NT2/D1 (cell line): ENCODE measurements at regions not wholly inside any gene's neighbourhood (a gene's known extent, or its start where the extent isn't known, plus 50 kb on each side); places are given as distances from the start of the nearest gene placed in this dataset.
A peak's percentile ranks its signal among the peaks of the same experiment; 100 is the strongest.
"Not testable (repeated sequence)": the region's sequence is repeated elsewhere in the genome, so short reads cannot be mapped to it uniquely, and the experiment has no call there.

ENCODE experiments used
- DNase-seq: peaks from one replicate; pipeline ENCODE4 v3.0.0-alpha.2; 2011; ENCODE audit warnings: low read depth, low spot score
- H3K27me3 ChIP-seq: 2 replicates; pipeline ENCODE4 v1.6.0; 2011; ENCODE audit warnings: mild to moderate bottlenecking; ENCODE audit not compliant: insufficient read length, insufficient read depth
- H3K36me3 ChIP-seq: 2 replicates; pipeline ENCODE4 v1.6.1; 2011; ENCODE audit warnings: mild to moderate bottlenecking, low read length, mixed read lengths; ENCODE audit not compliant: insufficient read depth, insufficient read length
- H3K4me1 ChIP-seq: 2 replicates; pipeline ENCODE4 v1.5.1; 2011; ENCODE audit not compliant: insufficient read depth, insufficient read length
- H3K4me3 ChIP-seq: 2 replicates; pipeline ENCODE4 v1.5.1; 2011; ENCODE audit warnings: low read depth; ENCODE audit not compliant: insufficient read length
- H3K9ac ChIP-seq: 2 replicates; pipeline ENCODE4 v1.6.0; 2011; ENCODE audit warnings: low read depth; ENCODE audit not compliant: insufficient read length
- H3K9me3 ChIP-seq: 2 replicates; pipeline ENCODE4 v1.5.1; 2011; ENCODE audit warnings: mild to moderate bottlenecking, low read length; ENCODE audit not compliant: insufficient read depth
- SUZ12 ChIP-seq: IDR thresholded peaks from 2 replicates; pipeline ENCODE4 v1.6.1; 2011; ENCODE audit not compliant: insufficient read length, insufficient read depth; ENCODE audit errors: extremely low read depth
- YY1 ChIP-seq: IDR thresholded peaks from 2 replicates; pipeline ENCODE4 v1.6.1; 2011; ENCODE audit not compliant: insufficient read length, insufficient read depth
- ZNF274 ChIP-seq: IDR thresholded peaks from 2 replicates; pipeline ENCODE4 v1.6.1; 2011; ENCODE audit warnings: mild to moderate bottlenecking, low read depth, low read length

DNA sequence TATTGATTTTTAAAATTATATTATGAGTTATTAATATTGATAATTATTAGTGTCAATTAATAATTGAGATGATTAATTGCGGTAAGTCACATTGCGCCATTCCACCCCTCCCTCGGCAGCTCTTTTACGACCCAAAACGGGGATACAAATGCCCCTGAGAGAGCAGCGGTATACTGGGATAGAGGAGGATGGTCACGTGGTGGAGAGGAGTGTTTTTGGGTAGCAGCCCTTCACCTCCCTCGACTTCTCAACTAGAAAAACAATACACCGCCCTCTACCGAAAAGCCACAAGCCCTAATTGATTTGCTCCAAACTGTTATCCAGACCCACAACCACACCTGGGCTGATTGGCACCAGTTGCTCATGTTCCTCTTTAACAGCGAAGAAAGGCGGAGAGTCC is 71.0 kb downstream of the DAPL1 start:
- not testable (repeated sequence) for H3K36me3 ChIP-seq, DNase-seq, H3K27me3 ChIP-seq, H3K9ac ChIP-seq, H3K4me1 ChIP-seq, H3K4me3 ChIP-seq, H3K9me3 ChIP-seq

DNA sequence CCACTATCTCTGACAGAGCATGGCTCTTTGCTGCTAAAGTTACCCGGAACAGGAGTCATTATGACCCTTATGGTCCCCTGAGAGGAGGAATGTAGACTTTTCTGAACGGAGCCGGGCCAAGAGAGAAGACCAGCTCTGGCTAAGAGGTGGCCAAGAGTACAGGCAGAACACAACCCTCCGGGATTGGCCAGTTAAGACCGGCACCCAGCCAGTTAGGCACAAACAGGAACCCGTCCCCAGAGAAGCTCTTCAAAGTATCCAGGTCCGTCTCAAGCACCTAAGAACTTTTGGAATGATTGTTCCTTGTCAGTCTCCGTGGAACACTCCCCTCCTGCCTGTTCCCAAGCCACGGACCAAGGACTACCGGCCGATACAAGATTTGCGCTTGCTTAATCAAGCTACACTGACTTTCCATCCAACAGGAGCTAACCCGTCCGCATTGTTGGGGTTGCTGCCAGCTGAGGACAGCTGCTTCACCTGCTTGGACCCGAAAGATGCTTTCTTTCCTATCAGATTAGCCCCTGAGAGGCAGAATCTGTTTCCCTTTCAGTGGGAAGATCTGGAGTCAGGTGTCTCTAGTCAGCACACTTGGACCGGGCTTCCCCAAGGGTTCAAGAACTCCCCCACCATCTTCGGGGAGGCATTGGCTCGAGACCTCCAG is 72.5 kb downstream of the DAPL1 start:
- H3K36me3 ChIP-seq, H3K4me3 ChIP-seq, H3K4me1 ChIP-seq, H3K9me3 ChIP-seq, H3K9ac ChIP-seq, H3K27me3 ChIP-seq, DNase-seq: not testable (repeated sequence)

DNA sequence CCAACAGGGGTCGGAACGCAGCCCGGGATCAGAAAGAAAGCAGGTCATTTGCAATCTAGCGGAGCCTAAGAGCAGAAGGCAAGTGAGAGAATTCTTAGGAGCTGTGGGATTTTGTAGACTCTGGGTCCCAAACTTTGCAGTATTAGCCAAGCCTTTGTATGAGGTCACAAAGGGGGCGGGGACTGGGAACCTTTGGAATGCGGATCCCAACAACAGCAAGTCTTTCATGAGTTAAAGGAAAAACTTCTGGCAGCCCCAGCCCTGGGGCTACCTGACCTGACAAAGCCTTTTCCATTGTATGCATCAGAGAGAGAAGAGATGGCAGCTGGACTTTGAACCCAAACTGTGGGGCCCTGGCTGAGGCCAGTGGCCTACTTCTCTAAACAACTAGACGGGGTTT is 73.3 kb downstream of the DAPL1 start:
- H3K9ac ChIP-seq, H3K4me3 ChIP-seq, H3K27me3 ChIP-seq, H3K9me3 ChIP-seq, H3K36me3 ChIP-seq, H3K4me1 ChIP-seq: not testable (repeated sequence)
- DNase-seq: peak; percentile 32

DNA sequence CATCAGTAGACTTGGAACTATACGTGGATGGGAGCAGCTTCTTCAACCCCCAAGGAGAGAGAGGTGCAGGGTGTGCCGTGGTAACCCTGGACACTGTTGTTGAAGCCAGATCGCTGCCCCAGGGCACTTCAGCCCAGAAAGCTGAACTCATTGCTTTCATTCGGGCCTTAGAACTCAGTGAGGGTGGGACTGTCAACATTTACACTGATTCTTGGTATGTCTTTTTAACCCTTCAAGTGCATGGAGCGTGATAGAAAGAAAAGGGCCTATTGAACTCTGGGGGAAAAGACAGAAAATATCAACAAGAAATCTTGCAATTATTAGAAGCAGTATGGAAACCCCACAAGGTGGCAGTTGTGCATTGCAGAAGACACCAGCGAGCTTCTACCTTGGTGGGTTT is 74.0 kb downstream of the DAPL1 start:
- not testable (repeated sequence) for H3K9ac ChIP-seq, H3K36me3 ChIP-seq, H3K9me3 ChIP-seq, H3K4me1 ChIP-seq, H3K4me3 ChIP-seq, H3K27me3 ChIP-seq, DNase-seq

DNA sequence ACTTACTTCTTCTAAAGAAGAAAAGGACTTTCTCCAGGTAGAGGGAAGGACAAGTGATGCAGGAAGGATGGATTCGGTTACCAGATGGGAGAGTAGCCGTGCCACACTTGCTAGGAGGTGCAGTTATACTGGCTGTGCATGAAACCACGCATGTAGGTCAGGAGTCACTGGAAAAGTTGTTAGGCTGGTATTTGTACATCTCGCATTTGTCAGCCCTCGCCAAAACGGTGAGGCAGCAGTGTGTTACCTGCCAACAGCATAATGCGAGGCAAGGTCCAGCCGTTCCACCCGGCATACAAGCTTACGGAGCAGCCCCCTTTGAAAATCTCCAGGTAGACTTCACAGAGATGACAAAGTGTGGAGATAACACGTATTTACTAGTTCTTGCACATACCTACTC is 74.5 kb downstream of the DAPL1 start:
- not testable (repeated sequence) for H3K36me3 ChIP-seq, DNase-seq, H3K9me3 ChIP-seq, H3K9ac ChIP-seq, H3K4me3 ChIP-seq, H3K4me1 ChIP-seq, H3K27me3 ChIP-seq

DNA sequence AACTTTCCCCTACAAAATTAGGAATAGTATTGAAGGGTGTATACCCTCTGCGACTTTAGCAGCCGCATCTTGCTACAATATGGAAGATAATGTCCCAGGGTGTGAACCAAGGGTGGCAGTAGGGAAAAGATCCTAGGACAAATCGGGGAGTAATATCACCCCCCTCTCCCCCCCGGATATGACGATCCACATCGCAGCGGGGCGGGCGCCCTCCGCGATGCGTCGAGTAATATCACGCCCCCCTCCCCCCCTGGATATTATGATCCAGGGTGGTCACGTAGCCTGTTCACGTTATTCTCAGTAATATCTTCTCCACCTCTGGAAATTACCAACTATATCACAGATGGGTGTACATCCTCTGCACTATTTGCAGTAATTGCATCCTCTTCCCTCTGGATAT is 82.9 kb downstream of the DAPL1 start:
- TF ChIP-seq SUZ12 (no peak), YY1 (no peak), ZNF274 (no peak)
- Histone ChIP-seq H3K27me3 (no peaks in the 10 kb centered on the region), H3K36me3 (no peaks in the 10 kb centered on the region), H3K4me3 (no peak overlapping the region), H3K4me1 (no peaks in the 10 kb centered on the region), H3K9me3 (no peaks in the 10 kb centered on the region), H3K9ac (no peak overlapping the region)
- DNase-seq: no peak

DNA sequence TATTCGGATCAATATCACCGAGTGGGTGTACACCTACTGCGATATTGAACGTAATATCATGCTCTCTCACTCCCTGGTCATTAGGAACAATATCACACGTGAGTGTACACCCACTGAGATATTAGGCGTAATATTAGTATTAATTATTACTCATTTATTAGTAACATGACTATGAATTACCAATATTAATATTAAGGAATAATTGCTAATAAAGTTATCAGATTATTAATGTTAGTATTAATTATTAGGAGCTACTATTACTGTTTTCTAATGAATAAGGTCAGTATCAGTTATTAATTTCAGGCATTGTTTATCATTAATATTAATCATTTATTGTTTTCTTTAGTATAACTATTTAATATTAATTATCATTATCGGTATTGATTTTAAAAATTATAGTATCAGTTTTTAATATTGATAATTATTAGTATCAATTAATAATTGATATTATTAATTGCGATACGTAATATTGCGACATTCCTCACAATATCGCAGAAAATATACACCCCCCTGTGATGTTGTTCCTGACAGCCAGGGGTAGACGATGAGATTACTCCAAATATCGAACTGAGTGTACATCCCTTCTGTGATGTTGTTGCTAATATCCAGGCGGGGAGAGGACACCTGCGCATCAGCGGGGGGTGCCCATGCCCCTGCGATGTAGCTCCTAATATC is 84.2 kb downstream of the DAPL1 start:
- TF ChIP-seq YY1 (no peak), ZNF274 (no peak), SUZ12 (no peak)
- no peaks in the 10 kb centered on the region for H3K4me1 ChIP-seq
- no peaks in the 10 kb centered on the region for H3K36me3 ChIP-seq
- no peak for DNase-seq
- no peaks in the 10 kb centered on the region for H3K27me3 ChIP-seq
- H3K9me3 ChIP-seq: no peaks in the 10 kb centered on the region
- H3K4me3 ChIP-seq: no peak overlapping the region
- H3K9ac ChIP-seq: no peak overlapping the region

DNA sequence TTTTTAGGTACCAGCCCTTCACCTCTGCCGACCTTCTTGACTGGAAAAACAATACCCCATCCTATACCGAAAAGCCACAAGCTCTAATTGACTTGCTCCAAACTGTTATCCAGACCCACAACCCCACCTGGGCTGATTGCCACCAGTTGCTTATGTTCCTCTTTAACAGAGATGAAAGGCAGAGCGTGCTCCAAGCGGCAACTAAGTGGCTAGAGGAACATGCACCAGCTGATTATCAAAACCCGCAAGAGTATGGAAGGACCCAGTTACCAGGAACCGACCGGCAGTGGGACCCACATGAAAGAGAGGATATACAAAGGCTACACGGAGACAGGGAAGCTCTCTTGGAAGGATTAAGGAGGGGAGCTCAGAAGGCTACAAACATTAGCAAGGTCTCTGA is 86.1 kb upstream of the TANC1 start:
- Histone ChIP-seq H3K27me3 (no peaks in the 10 kb centered on the region), H3K36me3 (no peaks in the 10 kb centered on the region), H3K4me1 (no peaks in the 10 kb centered on the region), H3K4me3 (no peak overlapping the region), H3K9ac (no peak overlapping the region), H3K9me3 (no peaks in the 10 kb centered on the region)
- DNase-seq: no peak
- no peak for TF ChIP-seq ZNF274
- TF ChIP-seq SUZ12: no peak
- TF ChIP-seq YY1: no peak

DNA sequence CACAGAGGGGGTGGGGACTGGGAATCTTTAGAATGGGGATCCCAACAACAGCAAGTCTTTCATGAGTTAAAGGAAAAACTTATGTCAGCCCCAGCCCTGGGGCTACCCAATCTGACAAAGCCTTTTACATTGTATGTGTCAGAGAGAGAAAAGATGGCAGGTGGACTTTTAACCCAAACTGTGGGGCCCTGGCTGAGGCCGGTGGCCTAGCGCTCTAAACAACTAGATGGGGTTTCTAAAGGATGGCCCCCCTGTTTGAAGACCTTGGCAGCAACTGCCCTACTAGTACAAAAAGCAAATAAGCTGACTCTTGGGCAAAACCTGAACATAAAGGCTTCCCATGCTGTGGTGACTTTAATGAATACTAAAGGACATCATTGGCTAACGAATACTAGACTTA is 83.9 kb upstream of the TANC1 start:
- H3K9ac ChIP-seq, H3K4me3 ChIP-seq, H3K4me1 ChIP-seq, H3K9me3 ChIP-seq, H3K36me3 ChIP-seq, DNase-seq, H3K27me3 ChIP-seq: not testable (repeated sequence)

DNA sequence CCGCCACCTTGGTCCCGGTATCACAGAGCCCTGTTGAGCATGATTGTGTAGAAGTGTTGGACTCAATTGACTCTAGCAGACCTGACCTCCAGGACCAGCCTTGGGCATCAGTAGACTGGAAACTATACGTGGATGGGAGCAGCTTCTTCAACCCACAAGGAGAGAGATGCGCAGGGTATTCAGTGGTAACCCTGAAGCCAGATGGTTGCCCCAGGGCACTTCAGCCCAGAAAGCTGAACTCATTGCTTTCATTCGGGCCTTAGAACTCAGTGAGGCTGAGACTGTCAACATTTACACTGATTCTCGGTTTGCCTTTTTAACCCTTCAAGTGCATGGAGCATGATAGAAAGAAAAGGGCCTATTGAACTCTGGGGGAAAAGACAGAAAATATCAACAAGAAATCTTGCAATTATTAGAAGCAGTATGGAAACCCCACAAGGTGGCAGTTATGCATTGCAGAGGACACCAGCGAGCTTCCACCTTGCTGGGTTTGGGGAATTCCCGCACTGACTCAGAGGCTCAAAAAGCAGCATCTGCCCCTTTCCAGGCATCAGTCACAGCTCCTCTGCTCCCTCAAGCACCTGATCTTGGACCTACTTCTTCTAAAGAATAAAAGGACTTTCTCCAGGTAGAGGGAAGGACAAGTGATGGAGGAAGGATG is 83.3 kb upstream of the TANC1 start:
- not testable (repeated sequence) for DNase-seq, H3K9ac ChIP-seq, H3K36me3 ChIP-seq, H3K4me3 ChIP-seq, H3K4me1 ChIP-seq, H3K27me3 ChIP-seq, H3K9me3 ChIP-seq

DNA sequence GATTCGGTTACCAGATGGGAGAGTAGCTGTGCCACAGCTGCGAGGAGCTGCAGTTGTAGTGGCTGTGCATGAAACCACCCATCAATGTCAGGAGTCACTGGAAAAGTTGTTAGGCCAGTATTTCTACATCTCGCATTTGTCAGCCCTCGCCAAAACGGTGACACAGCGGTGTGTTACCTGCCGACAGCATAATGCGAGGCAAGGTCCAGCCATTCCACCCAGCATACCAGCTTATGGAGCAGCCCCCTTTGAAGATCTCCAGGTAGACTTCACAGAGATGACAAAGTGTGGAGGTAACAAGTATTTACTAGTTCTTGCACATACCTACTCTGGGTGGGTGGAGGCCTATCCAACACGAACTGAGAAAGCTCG is 82.8 kb upstream of the TANC1 start:
- H3K36me3 ChIP-seq, H3K9me3 ChIP-seq, DNase-seq, H3K27me3 ChIP-seq, H3K4me1 ChIP-seq, H3K4me3 ChIP-seq, H3K9ac ChIP-seq: not testable (repeated sequence)
